K562 (cell line): ENCODE measurements at regions not wholly inside any gene's neighbourhood (a gene's known extent, or its start where the extent isn't known, plus 50 kb on each side); places are given as distances from the start of the nearest gene placed in this dataset.

Experiments used
- ATAC-seq: fragments of 200-7000 bp; cut with Tn5 transposase; 3 replicates; pipeline ENCODE4 v1.9.1; 2020; ENCODE audit warnings: moderate library complexity
- BruUV-seq: library from RNA; stranded (reverse); fragments of 400-500 nt; replicated peaks from 2 replicates; lab custom pipeline; 2021; lab: Mats Ljungman, UMichigan
- CTCF ChIA-PET: fragments of 300-600 bp; formaldehyde crosslinking; extraction: SDS; loops from one replicate; lab custom pipeline; 2021; ENCODE audit warnings: low intra/inter-chr PET ratio; lab: Yijun Ruan, JAX
- POLR2A ChIA-PET: fragments of 300-600, 350-650 bp; sonication (Branson Sonifier 250); formaldehyde crosslinking; extraction: SDS; loops from one replicate; lab custom pipeline; 2021; ENCODE audit warnings: antibody characterized with exemption, inconsistent platforms; lab: Yijun Ruan, JAX
- DNase-seq, 4 experiments: peaks; one replicate each; pipeline versions ENCODE4 v3.0.0 to v3.0.0-alpha.2; 2011 to 2018; ENCODE audit warnings: low spot score in 3 of 4, mixed read lengths in 3 of 4; ENCODE audit errors: extremely low read depth in 1 of 4
- FAIRE-seq: peaks from 2 replicates; lab custom pipeline; 2011; peaks lifted over from hg19 to GRCh38; lab: Jason Lieb, UNC
- H2AFZ ChIP-seq: 2 replicates; pipeline ENCODE4 v1.6.0; 2011; ENCODE audit warnings: low read depth, low read length, control low read depth, inconsistent platforms
- H3K27ac ChIP-seq: fragments of 200-600 bp; 3 replicates; pipeline ENCODE4 v1.8.0; 2011; ENCODE audit warnings: low read depth, mild to moderate bottlenecking, control low read depth, inconsistent platforms, low read length, moderate library complexity, mixed read lengths; ENCODE audit errors: extremely low read depth
- H3K27me3 ChIP-seq, 2 experiments: fragments of 300-600 bp in 1 of 2; 2 replicates in 1 of 2; 3 replicates in 1 of 2; pipeline versions ENCODE4 v1.6.0 to v1.8.0; 2011; ENCODE audit warnings: inconsistent platforms in 2 of 2, low read length in 2 of 2, mild to moderate bottlenecking in 1 of 2, mixed read lengths in 1 of 2, moderate library complexity in 1 of 2; ENCODE audit not compliant: control insufficient read depth in 2 of 2, insufficient read depth in 2 of 2
- H3K36me3 ChIP-seq: fragments of 300-600 bp; 3 replicates; pipeline ENCODE4 v1.8.0; 2011; ENCODE audit warnings: mild to moderate bottlenecking, low read length, inconsistent platforms; ENCODE audit not compliant: control insufficient read depth, insufficient read depth
- H3K4me1 ChIP-seq, 2 experiments: fragments of 200-600 bp in 1 of 2; replicated peaks in 1 of 2; 2 replicates in 1 of 2; 3 replicates in 1 of 2; pipeline versions ENCODE4 v1.5.1 to v1.8.0; 2011; ENCODE audit warnings: inconsistent platforms in 2 of 2, low read length in 2 of 2, mild to moderate bottlenecking in 1 of 2, mixed read lengths in 1 of 2, moderate library complexity in 1 of 2; ENCODE audit not compliant: control insufficient read depth in 2 of 2, insufficient read depth in 2 of 2
- H3K4me2 ChIP-seq: 2 replicates; pipeline ENCODE4 v1.6.1; 2011; ENCODE audit warnings: low read length, control low read depth, inconsistent platforms, mixed read lengths; ENCODE audit not compliant: insufficient read depth
- H3K4me3 ChIP-seq: fragments of 200-600 bp; sonication (generic), shearing (Covaris generic); 2 replicates; pipeline ENCODE4 v1.5.1; 2016; ENCODE audit warnings: control low read depth, inconsistent platforms
- H3K79me2 ChIP-seq: fragments of 200-600 bp; 3 replicates; pipeline ENCODE4 v1.8.0; 2011; ENCODE audit warnings: low read length, inconsistent platforms; ENCODE audit not compliant: control insufficient read depth, insufficient read depth
- H3K9ac ChIP-seq, 2 experiments: 2 replicates each; pipeline versions ENCODE4 v1.6.0 to v1.6.1; 2011; ENCODE audit warnings: low read depth in 2 of 2, low read length in 2 of 2, control low read depth in 1 of 2, inconsistent platforms in 1 of 2, mild to moderate bottlenecking in 1 of 2, mixed read lengths in 1 of 2; ENCODE audit not compliant: insufficient read depth in 1 of 2
- H3K9me1 ChIP-seq: one replicate; pipeline ENCODE4 v1.6.0; 2011; ENCODE audit warnings: inconsistent platforms, mild to moderate bottlenecking, low read length, moderate library complexity; ENCODE audit not compliant: control insufficient read depth, insufficient read depth
- H3K9me3 ChIP-seq: replicated peaks from 2 replicates; pipeline ENCODE4 v1.5.1; 2011; ENCODE audit warnings: low read depth, low read length, inconsistent platforms; ENCODE audit not compliant: control insufficient read depth, insufficient read depth
- H4K20me1 ChIP-seq: replicated peaks from 2 replicates; pipeline ENCODE4 v1.6.1; 2011; ENCODE audit warnings: low read length, inconsistent platforms, mixed read lengths; ENCODE audit not compliant: control insufficient read depth, insufficient read depth
- BRCA1 ChIP-seq, 2 experiments: fragments of 450-650 bp in 1 of 2; sonication (generic) in 1 of 2; formaldehyde crosslinking in 1 of 2; IDR thresholded peaks; 2 replicates each; pipeline versions ENCODE4 v1.5.0 to v1.6.1; 2017 to 2020; ENCODE audit warnings: mild to moderate bottlenecking in 1 of 2, missing genetic modification reagents in 1 of 2
- C11orf30 ChIP-seq: fragments of 450-650 bp; IDR thresholded peaks from 2 replicates; pipeline ENCODE4 v1.6.1; 2016; ENCODE audit warnings: low read depth, mild to moderate bottlenecking
- GATA2 ChIP-seq: sonication (generic); formaldehyde crosslinking; IDR thresholded peaks from 2 replicates; pipeline ENCODE4 v1.4.0; 2020; ENCODE audit warnings: mild to moderate bottlenecking, missing genetic modification reagents
- HMBOX1 ChIP-seq: sonication (generic); IDR thresholded peaks from 2 replicates; pipeline ENCODE4 v1.6.1; 2016
- PML ChIP-seq: IDR thresholded peaks from 2 replicates; pipeline ENCODE4 v1.6.1; 2012; ENCODE audit warnings: low read length, inconsistent platforms
- SMAD4 ChIP-seq: fragments of 250-450 bp; sonication (Bioruptor Pico); conservative IDR thresholded peaks from 2 replicates; pipeline ENCODE4 v1.8.0; 2021; ENCODE audit warnings: inconsistent platforms, mild to moderate bottlenecking, moderate library complexity
- SMARCA4 ChIP-seq: fragments of 450-650 bp; IDR thresholded peaks from 2 replicates; pipeline ENCODE4 v1.6.1; 2016
- TAF15 ChIP-seq: fragments of 200-400 bp; formaldehyde crosslinking; IDR thresholded peaks from 2 replicates; pipeline ENCODE4 v1.6.1; 2017; ENCODE audit warnings: mild to moderate bottlenecking, low read depth, low read length, moderate library complexity
- TGIF2 ChIP-seq: sonication (generic); formaldehyde crosslinking; IDR thresholded peaks from 2 replicates; pipeline ENCODE4 v1.8.1; 2022; ENCODE audit warnings: mild to moderate bottlenecking, missing genetic modification reagents, moderate library complexity
- ZFX ChIP-seq: sonication (generic); formaldehyde crosslinking; IDR thresholded peaks from 2 replicates; pipeline ENCODE4 v1.8.0; 2022; ENCODE audit warnings: mild to moderate bottlenecking, missing genetic modification reagents, moderate library complexity
- ZKSCAN8 ChIP-seq: fragments of 200-800 bp; sonication (Bioruptor generic); IDR thresholded peaks from 2 replicates; pipeline ENCODE4 v1.6.1; 2016; ENCODE audit warnings: missing genetic modification characterization, missing compliant biosample characterization
- WGBS: fragments of 100-300 bp; shearing (Covaris generic); methylation state at CpG from one replicate; pipeline ENCODE4 v1.1.6; 2016; ENCODE audit warnings: low coverage, mixed read lengths; ENCODE audit not compliant: insufficient coverage; ENCODE audit errors: missing lambda C conversion rate; 5-methylcytosine and 5-hydroxymethylcytosine counted together
- in situ Hi-C: fragments of 300-500 bp; cut with MboI; formaldehyde crosslinking; loops from 4 replicates; pipeline ENCODE4 v1.15.0; 2018; ENCODE audit warnings: inconsistent platforms, mixed read lengths
- intact Hi-C: fragments of 100-400 bp; cut with micrococcal nuclease; formaldehyde crosslinking; loops from 2 replicates; pipeline ENCODE4 v1.14.2; 2022
- TF ChIP-seq, protein P1 (sequence below): fragments of 250-450 bp; sonication (Bioruptor Pico); IDR thresholded peaks from 2 replicates; pipeline ENCODE4 v1.5.0; 2021; ENCODE audit warnings: mild to moderate bottlenecking, borderline replicate concordance

- BruUV-seq = no TSS peak
- Histone ChIP-seq H3K4me2 (no peak overlapping the region), H3K36me3 (no peaks in the 10 kb centered on the region), H2AFZ (peak overlapping the region; percentile 70), H3K4me1 (peaks cover 0 to 4% of the 10 kb centered on the region in 2 experiments; a peak in 2 of 5 replicates), H3K9me1 (no peaks in the 10 kb centered on the region), H3K9me3 (no peaks in the 10 kb centered on the region), H4K20me1 (no peaks in the 10 kb centered on the region), H3K27ac (no peak overlapping the region), H3K9ac (no peak overlapping the region), H3K4me3 (no peak overlapping the region), H3K79me2 (no peaks in the 10 kb centered on the region), H3K27me3 (no peaks in the 10 kb centered on the region)
- in situ Hi-C loops = no loop called here
- ChIA-PET POLR2A (interaction anchor here (0.7 to 0.9 kb wide), 2 partner anchors 9 to 44 kb away, joined by 3 read pairs; no protein-coding TSS in a partner anchor), CTCF (no interaction called here)
- ATAC-seq (no peak), FAIRE-seq (no peak)
- intact Hi-C loops = no loop called here
- TF ChIP-seq HMBOX1 (peak; percentile 26; the same call in 1 of the 2 replicates), ZKSCAN8 (CRISPR knock-in tag) (no peak), TGIF2 (CRISPR knock-in tag) (no peak)
- TF ChIP-seq, all 486 proteins: peak for 1
- 58% methylated on average over 4 of the region's 4 CpGs for WGBS
- DNase-seq = no peak
These were observed 258.9 kb downstream of the METTL4 start for GRCh38 chr18:2312440-2312839.

DNA sequence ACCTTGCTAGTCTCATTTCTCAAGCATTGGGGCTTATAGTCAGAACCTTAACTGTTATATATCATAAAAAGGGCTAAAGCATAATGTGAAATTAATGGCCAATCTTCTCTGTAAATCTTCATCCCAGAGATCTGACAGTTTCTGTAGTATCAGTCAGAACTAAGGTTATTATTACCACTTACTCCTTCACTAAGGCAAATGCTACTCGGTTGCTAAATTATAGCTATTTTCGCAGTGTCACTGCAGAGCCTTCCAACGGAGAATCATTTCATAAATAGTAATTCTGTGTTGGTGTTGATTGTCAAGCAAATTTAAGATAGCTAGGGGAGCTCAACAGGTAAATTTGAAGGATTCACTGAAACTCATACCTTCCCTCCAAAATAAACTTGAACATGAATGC lies 258.0 kb downstream of the METTL4 start:
- no TSS peak for BruUV-seq
- H3K4me1 ChIP-seq = peaks cover 0 to 4% of the 10 kb centered on the region in 2 experiments; a peak in 2 of 5 replicates
- DNase-seq (no peak), FAIRE-seq (no peak), ATAC-seq (no peak)
- peak overlapping the region; percentile 70 for H2AFZ ChIP-seq
- no peak overlapping the region for H3K4me3 ChIP-seq
- no peak overlapping the region for H3K9ac ChIP-seq
- no peak overlapping the region for H3K4me2 ChIP-seq
- H3K27ac ChIP-seq = no peak overlapping the region
- in situ Hi-C loops = no loop called here
- intact Hi-C loops = no loop called here
- no peaks in the 10 kb centered on the region for H4K20me1 ChIP-seq
- TF ChIP-seq PML (no peak), HMBOX1 (0 out of 2 replicates have a peak, but pooled peaks have one; percentile 8), TAF15 (no peak), SMARCA4 (no peak), GATA2 (CRISPR knock-in tag) (no peak), SMAD4 (CRISPR knock-in tag) (no peak), C11orf30 (peak; percentile 26), ZFX (no peak), BRCA1 (IDR thresholded peaks at IDR 0.05) (no peak), BRCA1 (CRISPR knock-in tag; IDR thresholded peaks at IDR 0.05) (no peak)
- TF ChIP-seq, protein P1, sequence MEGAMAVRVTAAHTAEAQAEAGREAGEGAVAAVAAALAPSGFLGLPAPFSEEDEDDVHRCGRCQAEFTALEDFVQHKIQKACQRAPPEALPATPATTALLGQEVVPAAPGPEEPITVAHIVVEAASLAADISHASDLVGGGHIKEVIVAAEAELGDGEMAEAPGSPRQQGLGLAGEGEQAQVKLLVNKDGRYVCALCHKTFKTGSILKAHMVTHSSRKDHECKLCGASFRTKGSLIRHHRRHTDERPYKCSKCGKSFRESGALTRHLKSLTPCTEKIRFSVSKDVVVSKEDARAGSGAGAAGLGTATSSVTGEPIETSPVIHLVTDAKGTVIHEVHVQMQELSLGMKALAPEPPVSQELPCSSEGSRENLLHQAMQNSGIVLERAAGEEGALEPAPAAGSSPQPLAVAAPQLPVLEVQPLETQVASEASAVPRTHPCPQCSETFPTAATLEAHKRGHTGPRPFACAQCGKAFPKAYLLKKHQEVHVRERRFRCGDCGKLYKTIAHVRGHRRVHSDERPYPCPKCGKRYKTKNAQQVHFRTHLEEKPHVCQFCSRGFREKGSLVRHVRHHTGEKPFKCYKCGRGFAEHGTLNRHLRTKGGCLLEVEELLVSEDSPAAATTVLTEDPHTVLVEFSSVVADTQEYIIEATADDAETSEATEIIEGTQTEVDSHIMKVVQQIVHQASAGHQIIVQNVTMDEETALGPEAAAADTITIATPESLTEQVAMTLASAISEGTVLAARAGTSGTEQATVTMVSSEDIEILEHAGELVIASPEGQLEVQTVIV = no peak
- no peaks in the 10 kb centered on the region for H3K9me1 ChIP-seq
- no peaks in the 10 kb centered on the region for H3K36me3 ChIP-seq
- ChIA-PET POLR2A (interaction anchor here (0.5 to 1.2 kb wide), 4 partner anchors 20 to 1355 kb away, joined by 3 to 4 read pairs (median 3); no protein-coding TSS in a partner anchor), CTCF (no interaction called here)
- no peaks in the 10 kb centered on the region for H3K9me3 ChIP-seq
- no peaks in the 10 kb centered on the region for H3K27me3 ChIP-seq
- H3K79me2 ChIP-seq = no peaks in the 10 kb centered on the region
- WGBS = 65% methylated on average over 3 of the region's 3 CpGs
